T follicular helper cell (primary cell): ENCODE measurements at regions not wholly inside any gene's neighbourhood (a gene's known extent, or its start where the extent isn't known, plus 50 kb on each side); places are given as distances from the start of the nearest gene placed in this dataset.
"Not testable (repeated sequence)": the region's sequence is repeated elsewhere in the genome, so short reads cannot be mapped to it uniquely, and the experiment has no call there.

ENCODE experiments used
- DNase-seq: peaks from one replicate; pipeline ENCODE4 v3.0.0-alpha.2; 2020; ENCODE audit warnings: low read depth

- DNase-seq, result not testable (repeated sequence)
Observed at GRCh38 chr20:25798174-25798993, 101.7 kb upstream of the ZNF337 start.

GRCh38 chr20:25797062-25797461 lies 100.4 kb upstream of the ZNF337 start:
- not testable (repeated sequence) for DNase-seq

- not testable (repeated sequence) for DNase-seq
Observed at GRCh38 chr20:25777241-25777640, 80.6 kb upstream of the ZNF337 start.

- DNase-seq, result not testable (repeated sequence)
Observed at GRCh38 chr20:25774711-25775110, 78.1 kb upstream of the ZNF337 start.

GRCh38 chr20:25774203-25774602 lies 77.5 kb upstream of the ZNF337 start:
- DNase-seq, result not testable (repeated sequence)

- not testable (repeated sequence) for DNase-seq
Observed at GRCh38 chr20:25772437-25772836, 75.8 kb upstream of the ZNF337 start.

- not testable (repeated sequence) for DNase-seq
Observed at GRCh38 chr20:25771818-25772217, 75.2 kb upstream of the ZNF337 start.

GRCh38 chr20:25761596-25761995 lies 64.9 kb upstream of the ZNF337 start:
- DNase-seq, result no peak

- DNase-seq, result not testable (repeated sequence)
Observed at GRCh38 chr20:25761046-25761445, 64.4 kb upstream of the ZNF337 start.

GRCh38 chr20:25750765-25751696 lies 54.4 kb upstream of the ZNF337 start:
- peak; percentile 14 for DNase-seq

- no peak for DNase-seq
Observed at GRCh38 chr20:25750220-25750764, 53.6 kb upstream of the ZNF337 start.

GRCh38 chr20:25749649-25750048 lies 53.0 kb upstream of the ZNF337 start:
- no peak for DNase-seq
